H1 (cell line): ENCODE measurements at regions not wholly inside any gene's neighbourhood (a gene's known extent, or its start where the extent isn't known, plus 50 kb on each side); places are given as distances from the start of the nearest gene placed in this dataset.

ENCODE experiments used
- CTCF ChIA-PET: fragments of 300-600 bp; sonication (Branson Sonifier 250); formaldehyde crosslinking; loops from one replicate; lab custom pipeline; 2021; ENCODE audit not compliant: partially characterized antibody; lab: Charles Lee
- POLR2A ChIA-PET: fragments of 300-600 bp; sonication (Branson Sonifier 250); formaldehyde crosslinking; loops from one replicate; lab custom pipeline; 2021; ENCODE audit warnings: inconsistent platforms; ENCODE audit not compliant: partially characterized antibody; lab: Charles Lee
- DNase-seq, 2 experiments: peaks; one replicate each; pipeline versions ENCODE4 v3.0.0 to v3.0.0-alpha.2; 2010 to 2022; ENCODE audit warnings: low spot score in 2 of 2, low read depth in 1 of 2, mixed read lengths in 1 of 2
- FAIRE-seq: peaks from 2 replicates; lab custom pipeline; 2011; peaks lifted over from hg19 to GRCh38; lab: Jason Lieb, UNC
- H2AFZ ChIP-seq: 2 replicates; pipeline ENCODE4 v1.8.1; 2012; ENCODE audit warnings: low read length, inconsistent platforms
- H2AK5ac ChIP-seq: 2 replicates; pipeline ENCODE4 v1.6.1; 2013; ENCODE audit warnings: low read depth, low read length
- H2BK120ac ChIP-seq: replicated peaks from 2 replicates; pipeline ENCODE3; 2013; ENCODE audit warnings: low read depth, low read length, inconsistent platforms
- H2BK12ac ChIP-seq: 2 replicates; pipeline ENCODE4 v1.6.1; 2013; ENCODE audit warnings: low read depth, low read length
- H2BK15ac ChIP-seq: 2 replicates; pipeline ENCODE4 v1.6.1; 2013; ENCODE audit warnings: low read length
- H2BK20ac ChIP-seq: 2 replicates; pipeline ENCODE4 v1.6.1; 2013; ENCODE audit warnings: low read length
- H2BK5ac ChIP-seq: 2 replicates; pipeline ENCODE4 v1.6.1; 2013; ENCODE audit warnings: low read depth, low read length
- H3K14ac ChIP-seq: 2 replicates; pipeline ENCODE4 v1.6.1; 2013; ENCODE audit warnings: inconsistent platforms; ENCODE audit not compliant: insufficient read length
- H3K18ac ChIP-seq: 2 replicates; pipeline ENCODE4 v1.6.1; 2013; ENCODE audit warnings: low read length; ENCODE audit errors: extremely low read depth
- H3K23ac ChIP-seq: 2 replicates; pipeline ENCODE4 v1.6.1; 2013; ENCODE audit warnings: inconsistent platforms; ENCODE audit not compliant: insufficient read length
- H3K23me2 ChIP-seq: 2 replicates; pipeline ENCODE4 v1.6.1; 2013; ENCODE audit warnings: low read depth, low read length
- H3K27ac ChIP-seq: 2 replicates; pipeline ENCODE4 v1.6.1; 2011; ENCODE audit warnings: low read depth, low read length, inconsistent platforms
- H3K27me3 ChIP-seq, 4 experiments: replicated peaks in 1 of 4; 1 replicate in 1 of 4; 2 replicates in 3 of 4; pipeline versions ENCODE4 v1.6.1 to v1.8.1; 2011 to 2013; ENCODE audit warnings: low read length in 3 of 4, mild to moderate bottlenecking in 3 of 4, inconsistent platforms in 2 of 4, mixed read lengths in 2 of 4, moderate library complexity in 1 of 4; ENCODE audit not compliant: control insufficient read depth in 3 of 4, insufficient read depth in 3 of 4; ENCODE audit errors: extremely low read depth in 1 of 4
- H3K36me3 ChIP-seq, 4 experiments: 2 replicates each; pipeline versions ENCODE4 v1.6.1 to v1.8.1; 2011 to 2013; ENCODE audit warnings: mild to moderate bottlenecking in 4 of 4, low read length in 3 of 4, moderate library complexity in 2 of 4, control low read depth in 1 of 4, inconsistent platforms in 1 of 4; ENCODE audit not compliant: insufficient read depth in 4 of 4, control insufficient read depth in 2 of 4
- H3K4ac ChIP-seq: replicated peaks from 2 replicates; pipeline ENCODE3; 2013; ENCODE audit warnings: low read length, low read depth, mixed read lengths, inconsistent platforms; ENCODE audit not compliant: insufficient read length
- H3K4me1 ChIP-seq, 4 experiments: replicated peaks in 1 of 4; 1 replicate in 1 of 4; 2 replicates in 3 of 4; pipeline versions ENCODE4 v1.6.1 to v1.8.1; 2011 to 2013; ENCODE audit warnings: low read length in 3 of 4, inconsistent platforms in 2 of 4, mixed read lengths in 1 of 4; ENCODE audit not compliant: insufficient read depth in 4 of 4, control insufficient read depth in 3 of 4
- H3K4me2 ChIP-seq, 2 experiments: 2 replicates each; pipeline versions ENCODE4 v1.6.1 to v1.8.1; 2011 to 2013; ENCODE audit warnings: low read depth in 2 of 2, low read length in 2 of 2, control low read depth in 1 of 2, inconsistent platforms in 1 of 2, mild to moderate bottlenecking in 1 of 2; ENCODE audit not compliant: insufficient read depth in 1 of 2
- H3K4me3 ChIP-seq, 4 experiments: fragments of 200-600, 300-600 bp in 1 of 4; sonication (generic), shearing (Covaris generic), sonication (Bioruptor Twin) in 1 of 4; 2 replicates each; pipeline versions ENCODE4 v1.5.1 to v1.8.1; 2011 to 2016; ENCODE audit warnings: low read length in 4 of 4, low read depth in 3 of 4, control low read depth in 2 of 4, inconsistent platforms in 2 of 4, mild to moderate bottlenecking in 2 of 4, mixed read lengths in 1 of 4, moderate library complexity in 1 of 4; ENCODE audit not compliant: insufficient read depth in 2 of 4; ENCODE audit errors: extremely low read depth in 1 of 4
- H3K56ac ChIP-seq: replicated peaks from 2 replicates; pipeline ENCODE3; 2013; ENCODE audit warnings: low read depth, mild to moderate bottlenecking, mixed read lengths, low read length, inconsistent platforms; ENCODE audit not compliant: insufficient read length
- H3K79me1 ChIP-seq: 2 replicates; pipeline ENCODE4 v1.6.1; 2013; ENCODE audit warnings: low read depth, low read length, control low read depth
- H3K79me2 ChIP-seq, 2 experiments: 2 replicates each; pipeline versions ENCODE4 v1.6.1 to v1.8.1; 2012 to 2013; ENCODE audit warnings: low read length in 2 of 2, mild to moderate bottlenecking in 2 of 2, inconsistent platforms in 1 of 2; ENCODE audit not compliant: insufficient read depth in 2 of 2, control insufficient read depth in 1 of 2
- H3K9ac ChIP-seq, 4 experiments: replicated peaks in 1 of 4; 1 replicate in 1 of 4; 2 replicates in 3 of 4; pipeline versions ENCODE4 v1.6.1 to v1.8.1; 2011 to 2013; ENCODE audit warnings: low read depth in 3 of 4, low read length in 3 of 4, control low read depth in 2 of 4, mild to moderate bottlenecking in 2 of 4, moderate library complexity in 2 of 4, inconsistent platforms in 1 of 4; ENCODE audit errors: extremely low read depth in 1 of 4
- H3K9me3 ChIP-seq, 2 experiments: 2 replicates each; pipeline versions ENCODE4 v1.6.1 to v1.8.1; 2012 to 2013; ENCODE audit warnings: mild to moderate bottlenecking in 2 of 2, moderate library complexity in 2 of 2, control low read depth in 1 of 2, inconsistent platforms in 1 of 2, low read depth in 1 of 2, low read length in 1 of 2, mixed read lengths in 1 of 2; ENCODE audit not compliant: insufficient read depth in 2 of 2
- H4K20me1 ChIP-seq, 2 experiments: replicated peaks in 1 of 2; 2 replicates each; pipeline versions ENCODE3 to v1.8.1; 2011 to 2013; ENCODE audit warnings: inconsistent platforms in 2 of 2, low read length in 2 of 2, mild to moderate bottlenecking in 1 of 2; ENCODE audit not compliant: insufficient read depth in 2 of 2, control insufficient read depth in 1 of 2
- H4K5ac ChIP-seq: 2 replicates; pipeline ENCODE4 v1.6.1; 2013; ENCODE audit warnings: low read length, low read depth, mixed read lengths, inconsistent platforms; ENCODE audit not compliant: insufficient read length
- H4K8ac ChIP-seq: 2 replicates; pipeline ENCODE4 v1.8.0; 2013; ENCODE audit warnings: mild to moderate bottlenecking, moderate library complexity, low read length, inconsistent platforms; ENCODE audit not compliant: insufficient read depth; ENCODE audit errors: extremely low read depth
- H4K91ac ChIP-seq: replicated peaks from 2 replicates; pipeline ENCODE3; 2013; ENCODE audit warnings: low read length, mixed read lengths, inconsistent platforms; ENCODE audit not compliant: insufficient read length
- CHD7 ChIP-seq: fragments of 300-600 bp; sonication (generic); IDR thresholded peaks from 2 replicates; pipeline ENCODE4 v1.7.1; 2012; ENCODE audit warnings: low read length, moderate library complexity, mild to moderate bottlenecking, inconsistent platforms; ENCODE audit not compliant: insufficient replicate concordance
- WGBS, 2 experiments: shearing (Covaris generic) in 1 of 2; methylation state at CpG; one replicate each; pipeline versions ENCODE4 v1.1.6 to v1.1.7; 2013 to 2015; ENCODE audit warnings: low lambda C conversion rate in 2 of 2, mixed read lengths in 2 of 2, inconsistent platforms in 1 of 2, low coverage in 1 of 2, missing lambda C conversion rate in 1 of 2; ENCODE audit not compliant: insufficient replicate concordance in 2 of 2, insufficient coverage in 1 of 2, insufficient read length in 1 of 2; ENCODE audit errors: extremely low coverage in 1 of 2, missing lambda C conversion rate in 1 of 2; 5-methylcytosine and 5-hydroxymethylcytosine counted together

DNA sequence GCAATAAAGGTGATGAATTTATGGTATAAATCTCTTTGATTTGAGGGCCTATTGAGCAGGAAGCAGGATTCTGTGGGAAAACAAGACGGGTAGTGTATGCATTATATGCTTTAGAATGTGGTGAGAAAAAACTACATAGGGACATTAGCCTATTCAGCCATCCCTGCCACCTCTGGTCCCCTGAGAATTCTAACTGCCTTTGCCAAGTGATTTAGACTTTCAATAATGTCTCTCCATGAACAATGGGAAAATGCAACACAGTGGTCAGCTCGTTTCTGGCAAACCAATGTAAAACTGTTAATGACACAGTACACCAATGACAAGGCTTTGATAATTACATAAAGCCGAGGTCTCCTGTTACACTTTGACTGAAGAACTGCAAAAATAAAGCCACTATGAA, 314.7 kb upstream of the CNTN4 start:
- Histone ChIP-seq H3K14ac (no peak overlapping the region), H3K36me3 (no peaks in the 10 kb centered on the region), H3K27ac (no peak overlapping the region), H2BK120ac (no peak overlapping the region), H4K91ac (no peak overlapping the region), H2AK5ac (no peak overlapping the region), H3K4me3 (no peak overlapping the region), H3K56ac (no peak overlapping the region), H4K8ac (no peak overlapping the region), H3K23ac (no peak overlapping the region), H2AFZ (no peak overlapping the region), H3K9ac (no peak overlapping the region), H3K9me3 (no peaks in the 10 kb centered on the region), H3K18ac (no peak overlapping the region), H3K23me2 (no peaks in the 10 kb centered on the region), H2BK15ac (no peak overlapping the region), H3K27me3 (no peaks in the 10 kb centered on the region), H3K4me1 (no peaks in the 10 kb centered on the region), H2BK20ac (no peak overlapping the region), H3K79me1 (no peaks in the 10 kb centered on the region), H3K79me2 (no peaks in the 10 kb centered on the region), H4K20me1 (no peaks in the 10 kb centered on the region), H2BK5ac (no peak overlapping the region), H3K4ac (no peak overlapping the region), H3K4me2 (no peak overlapping the region), H2BK12ac (no peak overlapping the region), H4K5ac (no peak overlapping the region)
- ChIA-PET POLR2A (no interaction called here), CTCF (no interaction called here)
- 97% methylated on average over 3 of the region's 3 CpGs; no CpG with 5 or more reads in 1 of the 2 experiments for WGBS, 2 experiments
- FAIRE-seq (no peak), DNase-seq (no peak)
- TF ChIP-seq CHD7: no peak
